PC-3 (cell line): ENCODE measurements at regions not wholly inside any gene's neighbourhood (a gene's known extent, or its start where the extent isn't known, plus 50 kb on each side); places are given as distances from the start of the nearest gene placed in this dataset.

Experiments
- EZH2 ChIP-seq: fragments of 300-600 bp; sonication (generic); IDR thresholded peaks from one replicate; pipeline ENCODE4 v1.6.1; 2017; ENCODE audit warnings: antibody characterized with exemption, mild to moderate bottlenecking, low read length; ENCODE audit not compliant: unreplicated experiment
- EZH2phosphoT487 ChIP-seq: fragments of 300-600 bp; sonication (generic); IDR thresholded peaks from 2 replicates; pipeline ENCODE4 v1.6.1; 2018; ENCODE audit warnings: mild to moderate bottlenecking, antibody characterized with exemption, low read length, borderline replicate concordance
- TF ChIP-seq, protein P1 (sequence below): fragments of 300-600 bp; sonication (generic); conservative IDR thresholded peaks from 2 replicates; pipeline ENCODE4 v1.5.1; 2017; ENCODE audit warnings: antibody characterized with exemption, low read depth, mild to moderate bottlenecking, low read length

DNA sequence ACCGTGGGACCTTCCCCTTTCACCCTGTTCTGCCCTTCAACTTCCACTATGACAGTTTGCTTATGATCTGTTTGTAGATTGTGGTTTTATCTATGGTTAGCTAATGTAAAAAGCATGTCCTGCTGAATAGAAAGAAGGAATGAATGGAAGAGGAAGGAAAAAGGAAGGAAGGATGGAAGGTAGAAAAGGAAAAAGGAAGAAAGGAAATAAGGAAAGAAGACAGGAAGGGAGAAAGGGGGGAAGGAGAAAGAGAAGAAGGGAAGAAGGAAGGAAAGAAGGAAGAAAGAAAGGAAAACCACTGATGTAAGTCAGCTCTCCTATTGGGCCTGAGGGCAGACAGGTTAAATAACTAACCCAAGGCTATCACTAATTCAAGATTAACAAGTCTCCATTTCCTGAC, 319.1 kb upstream of the KLF3 start:
- TF ChIP-seq, protein P1, sequence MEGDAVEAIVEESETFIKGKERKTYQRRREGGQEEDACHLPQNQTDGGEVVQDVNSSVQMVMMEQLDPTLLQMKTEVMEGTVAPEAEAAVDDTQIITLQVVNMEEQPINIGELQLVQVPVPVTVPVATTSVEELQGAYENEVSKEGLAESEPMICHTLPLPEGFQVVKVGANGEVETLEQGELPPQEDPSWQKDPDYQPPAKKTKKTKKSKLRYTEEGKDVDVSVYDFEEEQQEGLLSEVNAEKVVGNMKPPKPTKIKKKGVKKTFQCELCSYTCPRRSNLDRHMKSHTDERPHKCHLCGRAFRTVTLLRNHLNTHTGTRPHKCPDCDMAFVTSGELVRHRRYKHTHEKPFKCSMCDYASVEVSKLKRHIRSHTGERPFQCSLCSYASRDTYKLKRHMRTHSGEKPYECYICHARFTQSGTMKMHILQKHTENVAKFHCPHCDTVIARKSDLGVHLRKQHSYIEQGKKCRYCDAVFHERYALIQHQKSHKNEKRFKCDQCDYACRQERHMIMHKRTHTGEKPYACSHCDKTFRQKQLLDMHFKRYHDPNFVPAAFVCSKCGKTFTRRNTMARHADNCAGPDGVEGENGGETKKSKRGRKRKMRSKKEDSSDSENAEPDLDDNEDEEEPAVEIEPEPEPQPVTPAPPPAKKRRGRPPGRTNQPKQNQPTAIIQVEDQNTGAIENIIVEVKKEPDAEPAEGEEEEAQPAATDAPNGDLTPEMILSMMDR: no peak
- TF ChIP-seq EZH2 (no peak), EZH2phosphoT487 (no peak)
